HG03064 (cell line): ENCODE measurements at regions not wholly inside any gene's neighbourhood (a gene's known extent, or its start where the extent isn't known, plus 50 kb on each side); places are given as distances from the start of the nearest gene placed in this dataset.

Experiments
- ATAC-seq: cut with Tn5 transposase; IDR thresholded peaks from one replicate; pipeline ENCODE4 v1.9.1; 2021; ENCODE audit warnings: low read depth; ENCODE audit not compliant: unreplicated experiment

GRCh38 chr5:174424219-174425053, 299.9 kb upstream of the MSX2 start:
- no peak for ATAC-seq

GRCh38 chr5:174425271-174425963, 299.0 kb upstream of the MSX2 start:
- no peak for ATAC-seq

GRCh38 chr5:174425964-174426290, 298.5 kb upstream of the MSX2 start:
- ATAC-seq: no peak

- ATAC-seq: no peak
Observed at GRCh38 chr5:174426388-174426787, 298.0 kb upstream of the MSX2 start.

GRCh38 chr5:174426851-174427250, 297.5 kb upstream of the MSX2 start:
- no peak for ATAC-seq

GRCh38 chr5:174427304-174427703, 297.1 kb upstream of the MSX2 start:
- ATAC-seq: no peak

- ATAC-seq: no peak
Observed at GRCh38 chr5:174428895-174429294, 295.5 kb upstream of the MSX2 start.

GRCh38 chr5:174430940-174431339, 293.4 kb upstream of the MSX2 start:
- no peak for ATAC-seq

GRCh38 chr5:174431504-174431903, 292.9 kb upstream of the MSX2 start:
- ATAC-seq: no peak

- ATAC-seq: no peak
Observed at GRCh38 chr5:174433098-174433497, 291.3 kb upstream of the MSX2 start.

- no peak for ATAC-seq
Observed at GRCh38 chr5:174436750-174437149, 287.6 kb upstream of the MSX2 start.

GRCh38 chr5:174444479-174445188, 279.7 kb upstream of the MSX2 start:
- ATAC-seq: no peak

- no peak for ATAC-seq
Observed at GRCh38 chr5:174446446-174446845, 277.9 kb upstream of the MSX2 start.

- no peak for ATAC-seq
Observed at GRCh38 chr5:174446988-174447387, 277.4 kb upstream of the MSX2 start.

- ATAC-seq: no peak
Observed at GRCh38 chr5:174448041-174448440, 276.3 kb upstream of the MSX2 start.

GRCh38 chr5:174448662-174449061, 275.7 kb upstream of the MSX2 start:
- ATAC-seq: no peak

- no peak for ATAC-seq
Observed at GRCh38 chr5:174453690-174454089, 270.7 kb upstream of the MSX2 start.

GRCh38 chr5:174454464-174454863, 269.9 kb upstream of the MSX2 start:
- ATAC-seq: no peak

- ATAC-seq: no peak
Observed at GRCh38 chr5:174454890-174455289, 269.5 kb upstream of the MSX2 start.

- no peak for ATAC-seq
Observed at GRCh38 chr5:174455301-174455700, 269.1 kb upstream of the MSX2 start.

GRCh38 chr5:174457141-174457678, 267.2 kb upstream of the MSX2 start:
- ATAC-seq: no peak
